ENCODE measurements at regions not wholly inside any gene's neighbourhood (a gene's known extent, or its start where the extent isn't known, plus 50 kb on each side); places are given as distances from the start of the nearest gene placed in this dataset.
"Not testable (repeated sequence)": the region's sequence is repeated elsewhere in the genome, so short reads cannot be mapped to it uniquely, and the experiment has no call there.

DNA sequence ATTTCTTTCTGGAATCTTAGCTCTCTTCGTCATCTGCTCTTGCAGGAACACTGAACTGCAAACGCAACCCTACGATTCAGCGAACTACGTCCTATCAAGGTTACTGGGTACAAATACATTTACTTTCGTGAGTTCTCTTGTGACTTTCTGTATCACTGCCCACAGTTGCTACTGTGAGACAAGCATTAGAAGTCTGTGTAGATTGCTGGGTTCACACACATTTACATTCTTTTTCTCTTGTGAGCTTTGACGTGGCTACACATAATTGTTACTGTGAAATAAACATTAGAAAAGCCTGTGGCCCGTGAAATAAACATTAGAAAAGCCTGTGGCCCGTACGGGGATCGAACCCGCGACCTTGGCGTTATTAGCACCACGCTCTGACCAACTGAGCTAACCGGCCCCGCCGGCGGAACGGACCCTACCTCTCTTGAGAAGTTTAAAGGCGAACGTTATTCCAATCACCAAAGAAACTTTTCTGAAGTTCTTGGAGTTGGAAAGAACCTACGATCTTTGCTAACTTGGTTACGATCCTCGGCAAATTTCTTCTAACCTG is 61.2 kb upstream of the ZNF322 start:
- not testable (repeated sequence) for DNase-seq

GRCh38 chr6:26730019-26730766 is 70.6 kb upstream of the ZNF322 start:
- not testable (repeated sequence) for DNase-seq

DNA sequence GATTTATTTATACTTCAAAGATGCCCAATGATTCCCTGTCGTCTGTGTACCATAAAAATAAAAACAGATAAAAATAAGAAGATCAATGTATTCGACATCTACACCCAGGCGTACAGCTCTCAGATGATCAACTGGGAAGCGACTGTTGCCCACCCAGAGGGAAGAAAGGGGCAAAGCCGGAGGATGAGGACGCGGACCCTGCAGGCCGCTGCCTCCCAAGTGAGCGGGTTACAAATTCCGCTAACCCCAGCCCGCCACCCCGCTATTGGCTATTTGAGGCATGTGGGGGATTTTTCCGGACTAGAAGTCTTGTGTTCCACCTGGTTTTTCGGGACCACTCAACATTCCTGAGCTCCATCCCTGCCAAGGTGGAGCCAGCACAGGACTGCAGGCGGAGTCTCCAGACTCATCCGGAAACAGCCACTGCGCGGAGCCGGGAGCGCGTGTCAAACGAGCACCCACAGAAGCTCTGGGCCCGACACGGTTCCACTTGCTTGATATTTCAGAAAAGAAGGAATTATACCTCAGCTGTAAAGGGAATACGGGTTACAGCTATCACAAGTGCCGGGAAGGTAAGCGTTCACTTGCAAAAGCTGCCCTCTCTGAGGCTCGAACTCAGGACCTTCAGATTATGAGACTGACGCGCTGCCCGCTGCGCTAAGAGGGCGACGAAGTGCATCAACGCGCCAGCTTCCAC is 75.4 kb upstream of the ZNF322 start:
- not testable (repeated sequence) for DNase-seq

DNA sequence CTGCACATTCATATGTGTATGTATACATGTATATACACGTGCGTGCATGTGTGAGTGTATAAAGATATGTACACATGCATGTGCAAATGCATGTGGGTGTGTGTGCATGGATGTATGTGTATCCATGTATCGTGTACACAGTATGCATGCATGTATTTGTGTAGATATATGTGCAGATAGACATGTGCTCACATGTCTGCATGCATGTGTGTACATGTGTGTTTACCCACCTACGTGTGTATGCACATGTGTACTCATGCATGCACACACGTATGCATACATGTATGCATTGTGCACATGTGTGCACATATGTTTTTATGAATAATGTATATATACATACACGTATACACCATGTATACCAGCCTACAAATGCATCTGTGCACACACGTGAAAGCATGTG is 80.3 kb upstream of the ZNF322 start:
- DNase-seq: no peak

- no peak for DNase-seq
These were observed 83.7 kb upstream of the ZNF322 start for GRCh38 chr6:26743157-26743821.

- DNase-seq: no peak
These were observed 84.6 kb upstream of the ZNF322 start for GRCh38 chr6:26743941-26744699.

DNA sequence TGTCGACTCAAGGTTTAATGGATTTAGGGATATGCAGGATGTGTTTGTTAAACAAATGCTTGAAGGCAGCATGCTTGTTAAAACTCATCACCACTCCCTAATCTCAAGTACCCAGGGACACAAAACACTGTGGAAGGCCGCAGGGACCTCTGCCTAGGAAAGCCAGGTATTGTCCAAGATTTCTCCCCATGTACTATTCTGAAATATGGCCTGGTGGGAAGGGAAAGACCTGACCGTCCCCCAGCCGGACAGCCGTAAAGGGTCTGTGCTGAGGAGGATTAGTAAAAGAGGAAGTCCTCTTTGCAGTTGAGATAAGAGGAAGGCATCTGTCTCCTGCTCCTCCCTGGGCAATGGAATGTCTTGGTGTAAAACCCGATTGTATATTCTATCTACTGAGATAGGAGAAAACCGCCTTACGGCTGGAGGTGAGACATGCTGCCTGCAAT is 85.3 kb upstream of the ZNF322 start:
- DNase-seq: not testable (repeated sequence)

GRCh38 chr6:26745964-26746363 is 86.4 kb upstream of the ZNF322 start:
- not testable (repeated sequence) for DNase-seq

- DNase-seq: not testable (repeated sequence)
These were observed 89.7 kb upstream of the ZNF322 start for GRCh38 chr6:26749126-26749758.

DNA sequence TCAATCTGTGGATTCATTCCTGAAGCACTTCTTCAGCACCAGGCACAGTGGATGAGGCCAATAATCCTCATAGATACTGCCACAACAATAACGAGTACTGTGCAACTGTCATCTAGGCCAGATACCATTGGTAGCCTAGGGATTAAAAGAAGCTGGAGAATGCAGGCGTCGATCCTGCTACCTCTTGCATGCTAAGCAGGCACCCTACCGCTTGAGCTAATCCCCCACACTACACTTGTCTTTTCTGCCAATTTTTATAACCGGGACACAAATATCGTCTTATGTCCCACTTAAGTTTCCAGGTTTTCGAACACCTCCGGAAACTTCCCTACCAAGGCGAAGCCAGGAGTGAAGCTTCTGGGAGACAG is 90.2 kb upstream of the ZNF322 start:
- DNase-seq: not testable (repeated sequence)

DNA sequence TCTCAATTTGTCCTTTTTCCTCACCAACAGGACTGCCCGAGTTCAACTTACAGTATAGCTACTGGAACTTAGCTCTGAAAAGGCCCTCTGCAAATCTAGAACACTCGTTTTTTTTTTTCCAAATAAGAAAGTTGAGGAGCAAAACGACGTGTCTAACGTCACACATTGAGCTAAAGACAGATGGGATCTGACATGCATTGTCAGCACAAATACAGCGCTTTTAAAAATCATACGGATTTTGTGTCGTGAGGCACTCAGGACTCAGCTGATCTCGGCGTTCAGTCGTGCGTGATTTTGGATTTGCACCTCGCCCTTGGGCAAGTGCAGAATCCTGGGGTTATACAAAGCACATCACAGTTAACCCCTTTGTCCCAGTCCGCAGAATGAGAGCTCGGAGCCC is 94.7 kb upstream of the ZNF322 start:
- no peak for DNase-seq

DNA sequence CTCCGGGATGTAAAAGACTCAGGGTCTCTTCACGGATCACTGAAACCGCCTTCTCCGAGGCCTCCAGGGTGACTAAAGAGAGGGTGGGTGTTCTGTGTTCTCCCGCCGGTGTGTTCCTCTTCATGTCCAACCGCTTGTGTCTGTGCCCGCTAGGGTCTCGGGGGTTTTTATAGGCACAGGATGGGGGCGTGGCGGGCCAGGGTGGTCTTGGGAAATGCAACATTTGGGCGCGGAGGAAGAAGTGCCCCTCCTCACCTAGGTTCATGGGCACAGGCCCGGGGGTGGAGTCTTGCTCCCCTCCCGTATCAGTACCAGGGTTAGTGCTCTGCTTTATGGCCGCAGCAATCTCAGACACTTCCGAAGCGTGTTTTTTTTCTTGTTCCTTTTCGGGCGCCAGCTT is 95.3 kb upstream of the ZNF322 start:
- DNase-seq: not testable (repeated sequence)

DNA sequence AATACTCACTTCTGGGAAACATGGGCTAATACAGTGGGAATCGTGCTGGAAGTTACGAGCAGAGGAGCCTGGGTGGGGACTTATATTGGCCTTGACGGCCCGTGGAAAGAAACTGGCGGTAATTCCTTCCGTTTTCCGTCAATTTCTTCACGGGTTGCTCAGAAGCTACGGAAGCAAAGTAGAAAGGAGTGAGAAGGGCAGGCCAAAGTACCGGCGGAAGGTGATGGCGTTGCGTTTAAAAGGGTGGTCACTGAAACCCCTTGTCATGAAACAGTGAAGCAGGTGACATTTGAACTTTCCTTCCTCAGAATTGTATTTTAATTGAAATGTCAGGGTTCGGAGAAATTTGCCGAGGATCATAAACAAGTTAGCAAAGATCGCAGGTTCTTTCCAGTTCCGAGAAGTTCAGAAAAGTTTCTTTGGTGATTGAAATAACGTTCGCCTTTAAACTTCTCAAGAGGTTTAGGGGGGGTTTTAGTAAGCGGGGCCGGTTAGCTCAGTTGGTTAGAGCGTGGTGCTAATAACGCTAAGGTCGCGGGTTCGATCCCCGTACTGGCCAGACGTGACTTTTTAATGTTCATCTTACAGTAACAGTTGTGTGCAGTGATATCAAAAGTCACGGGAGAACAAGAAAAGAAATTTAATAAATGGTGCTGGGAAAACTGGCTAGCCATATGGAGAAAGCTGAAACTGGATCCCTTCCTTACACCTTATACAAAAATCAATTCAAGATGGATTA is 96.7 kb upstream of the ZNF322 start:
- not testable (repeated sequence) for DNase-seq

- not testable (repeated sequence) for DNase-seq
These were observed 106.8 kb upstream of the ZNF322 start for GRCh38 chr6:26766203-26766902.

- DNase-seq: not testable (repeated sequence)
These were observed 111.6 kb upstream of the ZNF322 start for GRCh38 chr6:26770941-26771666.

DNA sequence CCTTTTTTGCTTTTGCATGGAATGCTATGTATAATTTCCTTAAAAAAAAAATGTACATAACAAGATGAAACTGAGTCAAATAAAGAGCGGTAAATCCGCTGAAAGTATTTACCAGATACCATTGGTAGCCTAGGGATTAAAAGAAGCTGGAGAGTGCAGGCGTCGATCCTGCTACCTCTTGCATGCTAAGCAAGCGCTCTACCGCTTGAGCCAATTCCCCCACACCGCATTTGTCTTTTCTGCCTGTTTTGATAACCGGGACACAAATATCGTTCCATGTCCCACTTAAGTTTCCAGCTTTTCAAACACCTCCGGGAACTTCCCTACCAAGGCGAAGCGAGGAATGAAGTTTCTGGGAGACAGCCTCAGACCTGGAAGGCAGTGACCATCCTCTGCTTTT is 113.9 kb upstream of the ZNF322 start:
- not testable (repeated sequence) for DNase-seq

- not testable (repeated sequence) for DNase-seq
These were observed 121.0 kb upstream of the ZNF322 start for GRCh38 chr6:26780563-26780962.

DNA sequence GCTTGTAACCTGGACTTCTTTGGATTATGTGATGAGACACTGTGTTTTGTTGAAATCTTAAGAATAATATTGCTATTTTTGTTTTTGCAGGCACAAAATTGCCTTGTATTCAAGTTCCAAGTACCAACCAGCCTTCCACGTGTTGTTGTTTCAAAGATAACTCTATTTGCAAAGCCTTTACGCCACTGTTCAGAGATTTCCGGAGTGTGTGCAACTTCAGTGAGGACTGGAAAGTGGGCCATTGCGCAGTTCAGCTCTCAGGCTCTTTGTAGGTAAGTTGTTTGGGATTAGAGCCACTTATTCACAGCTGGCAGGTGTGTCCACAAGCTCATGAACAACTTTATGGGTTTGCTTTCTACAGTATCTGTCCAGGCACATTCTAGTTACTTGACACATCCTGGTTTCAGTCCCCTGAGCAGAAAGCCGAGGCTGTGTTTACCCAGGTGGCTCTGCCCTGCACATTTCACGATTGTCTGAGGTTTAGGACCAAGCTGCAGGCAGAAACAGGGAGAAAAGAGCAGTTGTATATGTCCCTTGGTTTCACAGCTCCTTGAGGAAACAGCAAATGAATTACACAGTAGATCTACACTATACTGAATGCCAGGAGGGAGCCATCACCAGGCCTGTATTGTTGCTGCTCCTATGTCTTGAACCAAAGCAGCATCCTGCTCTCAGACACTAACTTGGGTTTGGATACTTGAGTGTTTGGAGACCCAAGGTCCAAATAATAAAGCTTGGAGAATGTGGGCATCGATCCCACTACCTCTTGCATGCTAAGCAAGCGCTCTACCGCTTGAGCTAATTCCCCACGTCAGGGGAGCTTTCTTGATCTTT is 136.1 kb upstream of the ZNF322 start:
- not testable (repeated sequence) for DNase-seq

All from activated effector memory CD4-positive, alpha-beta T cell treated with anti-CD3 and anti-CD28 coated beads, Interleukin-2, amount 50 U/mL, for 16 hours (primary cell).